HG02623 (cell line): ENCODE measurements at regions not wholly inside any gene's neighbourhood (a gene's known extent, or its start where the extent isn't known, plus 50 kb on each side); places are given as distances from the start of the nearest gene placed in this dataset.
"Not testable (repeated sequence)": the region's sequence is repeated elsewhere in the genome, so short reads cannot be mapped to it uniquely, and the experiment has no call there.

Source experiments
- ATAC-seq: cut with Tn5 transposase; IDR thresholded peaks from one replicate; pipeline ENCODE4 v1.9.1; 2021; ENCODE audit warnings: moderate library complexity; ENCODE audit not compliant: unreplicated experiment

DNA sequence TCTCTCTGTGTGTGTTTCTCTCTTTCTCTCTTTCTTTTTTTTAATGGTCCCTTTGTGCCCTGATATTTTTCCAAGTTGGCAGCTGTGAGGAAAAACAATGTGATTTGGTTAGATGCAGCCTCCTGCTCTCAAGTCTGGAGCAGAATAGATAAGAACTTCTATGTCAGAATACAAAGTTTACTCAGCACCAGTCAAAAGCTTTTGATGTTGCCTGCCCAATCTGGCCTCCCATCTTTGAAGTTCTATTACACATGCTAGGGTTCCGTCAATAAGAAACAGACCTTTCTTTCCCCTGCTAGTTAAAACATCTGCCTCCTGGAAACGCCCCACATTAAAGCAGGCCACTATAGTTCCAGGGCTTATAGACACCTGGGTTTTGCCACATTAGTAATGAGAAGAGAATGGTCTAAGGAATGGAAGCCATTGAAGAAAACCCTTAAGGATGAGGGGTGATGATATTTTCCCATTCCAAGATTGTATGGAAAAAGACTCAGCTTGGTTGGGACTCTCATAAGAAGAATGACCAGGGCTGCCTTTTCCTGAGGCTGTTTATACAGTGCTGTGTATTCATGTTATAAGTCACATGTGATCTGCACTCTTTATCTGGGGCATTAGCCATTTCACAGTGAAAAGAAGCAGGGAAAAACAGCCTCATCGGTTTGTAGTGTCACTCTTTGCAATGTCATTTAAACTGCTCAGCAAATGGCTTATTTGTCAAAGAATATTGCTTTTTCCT lies 414.7 kb upstream of the PROX1 start:
- ATAC-seq = no peak

DNA sequence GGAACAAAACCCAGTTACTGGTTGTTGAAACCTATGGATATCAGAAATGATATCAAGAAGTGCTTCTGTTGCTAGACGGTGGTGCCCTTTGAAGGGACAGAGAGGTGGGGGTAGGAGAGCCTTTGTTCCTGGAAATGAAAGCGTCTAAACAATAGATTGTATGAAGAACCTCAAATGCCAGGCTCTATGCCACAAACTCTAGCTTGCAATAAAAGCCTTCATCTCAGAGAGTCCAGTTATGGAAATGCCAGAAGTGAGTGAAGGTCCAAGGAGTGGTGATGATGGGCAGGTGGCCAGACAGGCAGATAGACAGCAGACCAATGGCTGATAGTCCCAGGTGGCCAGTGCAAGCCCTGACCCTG lies 414.1 kb upstream of the PROX1 start:
- ATAC-seq = no peak

DNA sequence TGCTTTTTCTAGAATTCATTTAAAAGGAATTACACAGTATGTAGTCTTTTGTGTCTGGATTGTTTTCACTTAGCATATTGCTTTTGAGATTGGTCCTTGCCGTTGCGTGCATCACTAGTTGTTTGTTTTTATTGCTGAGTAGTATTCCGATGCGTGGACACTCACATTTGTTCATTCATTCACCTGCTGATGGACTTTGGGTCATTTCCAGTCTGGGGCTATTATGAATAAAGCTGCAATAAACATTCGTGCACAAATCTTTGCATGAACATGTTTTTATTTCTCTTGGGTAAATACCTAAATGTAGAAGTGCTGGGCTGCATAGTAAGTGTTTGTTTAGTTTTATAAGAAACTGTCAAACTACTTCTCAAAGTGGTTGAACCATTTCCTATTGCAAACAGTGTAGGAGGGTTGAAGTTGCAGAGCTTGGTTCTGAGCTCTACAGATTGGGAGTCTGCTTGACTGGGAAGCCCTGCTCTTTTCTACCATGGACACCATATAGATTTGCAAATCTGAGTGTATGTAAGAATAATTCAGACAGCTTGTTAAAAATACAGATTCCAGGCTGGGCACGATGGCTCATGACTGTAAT lies 404.7 kb upstream of the PROX1 start:
- no peak for ATAC-seq

DNA sequence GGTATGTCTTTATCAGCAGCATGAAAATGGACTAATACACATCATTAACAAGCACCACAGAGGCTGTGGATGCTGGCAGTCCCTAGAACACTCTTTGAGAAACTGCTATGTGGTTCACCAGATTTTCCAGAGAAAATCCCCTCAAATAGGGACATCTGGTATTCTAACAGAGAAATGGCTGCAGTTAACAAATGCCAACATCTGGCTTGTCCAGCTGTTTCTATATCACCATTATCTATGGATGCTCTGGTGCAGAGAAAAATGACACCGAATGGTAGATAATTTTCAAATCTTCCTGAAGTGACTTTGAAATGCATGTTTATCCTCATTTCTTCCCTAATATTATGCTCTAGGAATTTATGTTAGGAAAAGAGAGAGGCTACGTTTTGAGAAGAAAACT lies 403.5 kb upstream of the PROX1 start:
- no peak for ATAC-seq

DNA sequence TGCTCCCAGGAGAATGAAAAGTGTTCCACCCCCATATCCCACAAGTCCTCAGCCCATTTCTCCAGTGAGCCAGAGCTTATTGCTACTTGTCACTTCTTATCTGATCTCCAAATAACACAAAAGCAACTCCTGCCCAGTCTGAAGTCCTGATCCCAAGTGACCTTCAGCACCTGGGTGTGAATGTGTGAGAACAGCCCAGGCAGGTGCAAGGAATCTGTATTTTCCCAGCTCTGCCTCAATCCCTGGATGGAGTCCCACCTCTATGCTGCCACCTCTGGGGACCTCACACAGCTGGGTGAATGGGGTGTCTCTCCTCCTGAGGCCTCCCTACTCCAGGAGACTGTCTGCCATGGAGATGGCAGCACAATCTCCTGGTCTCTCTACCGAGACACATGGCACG lies 402.4 kb upstream of the PROX1 start:
- no peak for ATAC-seq

DNA sequence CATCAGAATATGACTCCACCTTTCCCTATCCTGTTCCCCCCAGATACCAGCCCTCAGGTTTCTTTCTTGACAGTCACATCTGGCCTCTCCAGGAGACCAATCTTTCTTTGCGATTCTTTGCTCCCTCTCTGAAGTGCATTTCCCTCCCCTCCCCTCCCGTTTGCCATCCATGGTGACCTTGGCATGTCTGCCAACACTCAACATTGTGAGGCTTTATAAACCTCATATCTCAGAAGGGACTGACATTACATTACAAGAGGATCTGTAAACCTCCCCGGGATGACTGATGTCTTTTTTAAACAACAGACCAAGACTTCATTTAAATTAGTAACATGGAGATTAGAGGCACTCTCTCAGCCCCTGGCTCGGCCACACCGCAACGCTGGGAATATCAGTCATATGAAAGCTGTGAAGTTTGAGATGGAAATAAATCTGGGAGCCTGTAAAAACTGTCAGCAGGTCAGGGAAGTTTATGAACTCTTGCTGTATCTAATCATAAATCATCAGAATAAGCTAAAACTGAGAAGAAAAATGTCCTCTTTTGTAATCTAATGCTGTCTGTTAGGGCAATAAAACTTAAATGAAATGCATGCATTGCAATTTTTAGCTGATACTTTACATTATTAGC lies 401.7 kb upstream of the PROX1 start:
- ATAC-seq = no peak

DNA sequence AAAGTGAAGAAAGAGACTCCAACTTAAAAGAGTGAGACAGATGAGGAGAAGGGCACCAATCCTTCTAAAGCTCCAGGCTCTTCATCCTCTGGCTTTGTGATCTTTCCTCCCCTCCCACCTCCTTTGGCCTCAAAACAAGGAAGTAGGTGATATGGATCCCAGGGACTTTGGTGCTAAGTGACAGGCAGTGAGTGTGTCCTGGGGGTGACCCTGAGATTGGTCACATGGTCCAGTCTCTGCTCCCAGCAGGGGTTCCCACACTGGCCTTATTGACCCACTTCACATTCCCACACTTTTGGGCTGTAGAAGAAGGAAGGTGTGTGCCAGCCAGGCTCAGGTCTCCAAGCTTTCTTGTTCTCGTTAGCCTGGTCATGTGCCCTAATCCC lies 401.2 kb upstream of the PROX1 start:
- ATAC-seq = no peak

DNA sequence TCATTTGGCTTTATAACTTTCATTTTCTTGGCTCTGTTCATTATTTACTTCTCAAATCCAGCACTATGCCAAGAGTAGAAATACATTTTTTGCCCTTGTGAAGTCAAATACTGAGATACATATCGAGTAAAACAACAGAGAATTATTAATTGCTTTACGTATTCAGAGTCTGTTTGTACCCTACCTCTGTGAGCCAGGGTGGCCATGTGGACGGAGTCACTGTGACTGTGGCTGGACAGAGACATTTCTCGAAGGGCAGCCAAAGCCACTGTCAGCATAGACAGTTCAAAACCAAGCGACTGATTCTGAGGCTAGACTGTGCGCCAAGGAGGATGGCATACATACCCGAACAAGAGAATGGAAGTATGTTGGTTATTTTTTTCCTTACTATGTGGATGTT lies 391.0 kb upstream of the PROX1 start:
- no peak for ATAC-seq

DNA sequence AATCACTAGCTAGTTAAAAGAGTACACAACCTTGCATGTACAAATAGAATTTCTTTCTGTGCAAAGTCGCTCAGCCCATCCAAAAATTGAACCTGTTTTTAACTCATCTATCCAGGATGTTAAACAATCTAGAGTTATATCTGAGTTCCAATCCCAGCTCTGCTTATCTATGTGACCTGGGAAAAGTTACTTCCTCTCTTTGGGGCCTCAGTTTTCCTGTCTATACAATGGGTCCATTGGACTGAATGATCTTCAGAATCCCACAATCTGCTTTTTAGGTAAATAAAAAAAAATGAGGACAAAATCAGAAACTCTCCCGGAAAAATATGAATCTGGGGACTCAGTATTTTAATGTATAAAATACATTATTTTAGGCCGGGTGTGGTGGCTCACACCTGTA lies 389.5 kb upstream of the PROX1 start:
- ATAC-seq = no peak

DNA sequence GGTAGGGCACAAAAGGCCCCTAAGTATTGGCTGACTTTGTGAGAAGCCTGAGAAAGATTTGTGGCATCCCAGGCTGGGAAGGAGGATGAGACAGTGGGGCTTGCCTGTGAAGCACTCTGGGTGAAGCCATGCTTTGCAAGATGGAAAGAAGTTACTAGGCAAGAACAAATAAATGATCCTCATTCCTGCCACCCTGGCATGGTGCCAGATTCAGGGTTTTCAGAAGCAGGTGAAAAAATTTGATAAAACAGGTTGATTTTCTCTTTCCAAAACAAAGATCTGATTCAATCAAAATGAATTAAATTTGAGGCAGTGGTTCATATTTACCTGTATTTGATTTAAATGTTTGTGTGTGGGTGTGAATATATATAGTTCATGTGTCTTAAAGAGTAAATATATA lies 386.9 kb upstream of the PROX1 start:
- ATAC-seq = no peak

DNA sequence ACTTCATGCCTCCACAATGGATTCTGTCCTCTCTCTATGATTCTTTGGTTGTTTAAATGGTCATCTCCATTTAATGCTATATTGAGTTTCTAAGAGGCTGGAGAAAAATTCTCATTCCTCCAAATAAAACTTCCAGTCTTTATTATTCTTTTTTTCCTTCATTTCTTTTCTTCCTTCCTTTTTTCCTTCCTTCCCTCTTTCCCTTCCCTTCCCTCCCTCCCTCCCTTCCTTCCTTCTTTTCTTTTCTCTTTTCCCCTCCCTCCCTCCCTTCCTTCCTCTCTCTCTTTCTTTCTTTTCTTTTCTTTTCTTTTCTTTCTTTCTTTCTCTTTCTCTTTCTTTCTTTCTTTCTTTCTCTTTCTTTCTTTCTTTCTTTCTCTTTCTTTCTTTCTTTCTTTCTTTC lies 386.1 kb upstream of the PROX1 start:
- not testable (repeated sequence) for ATAC-seq

DNA sequence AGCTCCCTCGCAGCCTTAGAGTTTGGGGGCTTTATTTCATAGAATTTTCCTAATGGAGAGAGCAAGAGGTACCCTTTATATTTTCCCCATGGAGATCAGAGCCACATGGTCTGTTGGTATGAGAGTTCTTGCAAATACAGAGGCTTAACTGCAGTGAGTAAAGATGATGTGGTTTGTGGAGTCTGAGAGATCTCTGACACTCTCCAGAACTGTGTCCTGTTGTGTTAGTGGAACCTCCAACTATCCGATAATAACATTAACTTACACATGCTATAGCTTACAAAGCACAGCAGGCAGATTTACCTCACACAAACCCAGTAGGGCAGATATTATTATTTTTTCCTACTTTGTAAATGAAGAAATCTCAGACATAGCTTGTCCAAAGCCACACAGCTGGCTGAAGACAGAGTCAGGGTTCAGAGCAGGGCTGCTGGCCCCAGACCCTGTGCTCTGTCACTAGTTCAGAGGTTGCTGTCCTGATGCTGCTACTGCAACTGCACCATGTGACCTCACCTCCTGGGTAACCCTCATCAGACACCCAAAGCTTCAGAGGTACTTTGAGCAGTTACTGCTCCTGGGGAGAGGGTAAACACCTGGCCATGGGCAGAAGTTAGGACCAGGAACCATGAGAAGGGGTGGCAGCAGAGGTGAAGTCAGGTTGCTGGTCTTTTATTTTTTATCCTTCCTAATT lies 384.8 kb upstream of the PROX1 start:
- ATAC-seq = no peak

DNA sequence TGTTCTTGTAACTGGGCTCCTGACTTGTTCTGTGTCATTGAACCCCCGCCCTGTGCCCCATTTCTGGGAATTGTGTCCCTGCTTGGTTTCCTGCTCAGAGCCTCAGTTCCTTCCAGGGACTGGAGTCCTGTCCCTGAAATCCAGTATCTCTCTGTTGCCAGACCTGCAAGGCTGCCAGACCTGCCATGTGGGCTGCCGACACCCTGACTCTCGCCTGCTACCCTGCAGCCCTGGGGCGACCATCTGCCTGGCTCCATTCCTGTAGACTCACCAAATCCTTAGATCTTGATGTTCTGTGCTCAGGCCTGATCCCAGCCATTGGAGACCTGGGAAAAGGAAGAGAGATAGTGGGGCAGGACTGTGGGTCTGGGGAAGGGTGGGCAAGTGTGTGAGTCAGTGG lies 383.3 kb upstream of the PROX1 start:
- no peak for ATAC-seq

DNA sequence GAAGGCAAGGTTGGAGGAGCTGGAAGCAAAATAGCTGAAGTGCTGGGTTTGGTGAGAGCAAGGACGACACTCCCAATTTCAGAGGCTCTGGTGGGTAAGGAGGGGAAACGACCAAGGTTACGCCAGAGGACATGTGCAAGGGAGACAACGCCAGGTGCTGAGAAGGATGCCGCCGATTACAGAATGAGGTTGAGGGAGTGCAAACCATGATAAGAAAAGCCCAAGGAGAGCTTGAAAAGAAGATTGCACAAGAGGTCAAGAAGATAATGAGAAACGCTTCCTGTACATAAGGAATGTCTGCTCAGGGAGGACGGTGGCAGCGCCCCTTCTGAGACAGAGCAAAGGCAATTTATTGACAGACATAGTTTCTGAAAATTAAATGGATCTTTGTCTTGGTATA lies 382.0 kb upstream of the PROX1 start:
- no peak for ATAC-seq

DNA sequence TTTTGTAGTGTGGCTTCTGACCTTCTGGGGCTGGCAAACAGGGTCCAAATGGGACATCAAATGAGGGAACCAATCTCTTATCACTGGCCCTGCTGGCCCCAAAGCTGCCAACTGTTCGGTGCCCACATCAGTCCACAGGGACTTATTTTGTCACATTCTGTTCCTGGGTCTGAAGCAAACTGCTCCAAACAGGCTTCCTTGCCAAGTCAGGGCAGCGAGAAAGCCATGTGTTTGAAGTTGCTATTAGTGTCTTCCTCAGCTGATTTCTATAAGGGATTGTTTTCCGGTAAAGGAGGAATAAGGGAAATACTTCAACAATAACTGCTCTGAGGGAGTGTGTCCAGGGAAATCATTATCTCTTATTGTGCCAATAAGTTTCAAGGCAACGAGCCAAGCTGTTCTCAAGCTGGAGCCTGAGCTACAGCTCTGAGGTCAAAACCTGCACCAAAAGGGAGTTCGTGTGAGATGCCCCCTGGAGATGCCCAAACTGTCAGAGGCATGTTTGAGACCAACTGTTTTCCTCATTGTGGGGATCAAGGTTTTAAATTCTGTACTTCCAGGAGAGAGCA lies 381.4 kb upstream of the PROX1 start:
- ATAC-seq = no peak

DNA sequence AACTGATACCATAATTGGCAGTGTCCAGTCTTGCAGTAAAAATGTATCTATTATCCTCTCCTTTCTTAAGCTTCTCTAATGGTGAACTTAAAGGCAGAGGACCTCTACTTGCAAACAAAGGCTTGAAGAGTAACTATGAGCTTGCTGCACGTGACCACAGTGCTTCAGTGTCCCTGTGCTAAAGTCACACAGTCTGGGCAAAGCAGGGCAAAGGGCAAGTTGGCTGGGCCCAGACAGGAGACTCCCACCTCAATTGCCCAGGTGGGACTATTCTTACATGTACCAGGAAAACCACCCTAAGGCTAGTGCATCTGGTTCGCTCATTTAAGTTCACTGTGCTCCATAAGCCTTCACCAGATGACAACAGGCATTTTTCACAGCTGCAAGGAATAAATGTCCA lies 374.2 kb upstream of the PROX1 start:
- no peak for ATAC-seq

DNA sequence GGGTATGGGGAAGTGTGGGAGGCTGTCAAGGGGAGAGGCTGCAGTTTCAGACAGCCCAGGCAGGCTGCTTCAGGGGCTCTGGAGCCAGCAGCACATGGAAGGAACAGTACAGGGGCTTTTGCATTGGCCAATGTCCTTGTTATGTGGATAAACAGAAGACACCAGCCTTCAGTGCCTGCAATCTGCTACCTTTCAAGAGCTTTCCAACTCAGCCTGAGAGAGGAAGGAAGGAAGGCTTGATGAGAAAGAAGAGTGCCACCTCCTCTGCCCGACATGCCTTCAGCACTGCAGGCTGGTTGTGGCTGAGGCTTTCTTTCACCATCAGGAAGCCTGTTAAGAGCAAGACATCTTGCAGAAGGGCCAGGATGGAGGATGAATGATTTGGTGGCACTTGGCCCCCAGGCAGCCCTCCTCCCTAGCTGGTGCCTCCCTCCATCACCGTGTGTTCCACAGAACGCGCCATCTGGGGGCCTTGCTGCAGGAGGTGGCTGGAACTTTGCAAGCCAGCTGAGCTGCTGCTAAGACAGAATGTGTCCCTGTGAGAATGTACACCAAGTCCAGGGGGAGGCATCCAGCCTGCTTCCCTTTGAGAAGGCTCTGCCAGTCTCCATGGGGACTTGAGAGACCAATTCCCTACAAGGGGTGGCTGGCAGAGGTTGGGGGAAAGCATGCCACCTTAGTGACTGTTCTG lies 372.4 kb upstream of the PROX1 start:
- ATAC-seq = no peak

DNA sequence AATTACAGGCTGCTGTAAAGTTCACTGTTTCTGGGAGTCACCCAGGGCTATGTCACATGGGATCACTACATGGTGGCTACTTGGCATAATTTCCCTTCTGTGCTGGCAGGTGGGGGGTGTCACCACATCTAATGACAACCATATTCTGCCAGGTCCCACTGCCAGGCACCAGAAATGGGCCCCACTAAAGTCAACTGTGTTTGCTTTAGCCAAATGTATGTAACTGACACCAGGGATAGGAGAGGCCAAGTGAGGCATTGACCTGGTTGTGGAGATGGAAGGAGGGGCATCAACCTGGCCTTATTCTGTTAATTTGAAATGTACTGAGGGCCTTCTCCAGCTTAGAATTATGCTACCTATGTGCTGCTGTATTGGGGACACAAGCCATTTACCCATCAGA lies 370.6 kb upstream of the PROX1 start:
- no peak for ATAC-seq

DNA sequence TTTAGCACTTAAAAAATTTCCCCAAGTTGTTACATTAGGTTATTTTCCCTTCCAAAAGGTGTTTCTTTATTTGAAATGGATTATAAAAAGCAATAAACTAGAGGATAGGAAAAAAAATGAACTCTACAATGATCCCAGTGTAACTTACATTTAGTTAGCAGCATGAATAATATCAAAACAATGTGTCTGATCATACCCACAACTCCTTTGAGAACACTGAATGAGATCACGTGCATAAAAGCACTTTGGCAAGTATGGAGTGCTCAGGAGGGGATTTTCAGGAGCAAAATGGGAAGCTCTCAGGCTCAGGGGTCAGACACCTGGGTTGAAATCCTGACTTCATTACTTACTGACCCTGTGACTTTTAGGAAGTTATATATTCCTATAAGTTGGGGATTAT lies 369.7 kb upstream of the PROX1 start:
- no peak for ATAC-seq

DNA sequence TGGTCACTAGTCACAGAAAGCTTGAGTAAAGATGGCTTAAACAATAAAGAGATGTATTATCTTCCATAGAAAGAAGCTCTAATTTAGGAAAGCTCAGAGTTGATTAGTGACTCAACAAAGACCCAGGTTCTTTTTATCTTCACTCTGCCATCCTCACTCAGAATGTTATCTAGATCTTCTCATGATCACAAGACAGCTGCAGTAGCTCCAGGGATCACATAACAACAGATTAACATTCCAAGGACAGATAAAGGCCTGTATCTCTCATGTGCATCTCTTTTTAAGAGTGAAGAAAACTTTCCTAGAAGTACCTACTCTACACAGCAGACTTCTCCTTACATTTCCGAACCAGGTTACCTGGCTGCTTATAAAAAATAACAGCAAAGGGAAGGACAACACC lies 368.7 kb upstream of the PROX1 start:
- ATAC-seq = no peak

DNA sequence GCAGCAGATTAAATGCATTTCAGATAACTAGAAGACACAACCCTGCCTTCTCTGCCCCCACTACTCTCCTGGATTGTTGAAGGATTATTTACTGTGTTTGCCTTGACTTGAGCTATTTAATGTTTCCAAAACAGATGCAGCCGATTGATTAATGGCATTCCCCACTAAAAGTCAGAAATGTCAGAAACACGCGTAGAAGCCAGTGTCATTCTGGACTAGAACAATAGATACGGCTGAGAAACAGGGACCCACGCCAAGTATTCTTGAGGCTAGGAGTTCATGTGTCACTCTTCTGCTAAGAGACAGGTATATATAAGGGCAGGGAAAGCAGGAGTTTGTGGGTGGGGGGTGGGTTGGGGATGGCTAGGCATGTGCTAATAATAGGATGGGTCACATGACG lies 366.7 kb upstream of the PROX1 start:
- ATAC-seq = no peak
